ENCODE measurements at regions not wholly inside any gene's neighbourhood (a gene's known extent, or its start where the extent isn't known, plus 50 kb on each side); places are given as distances from the start of the nearest gene placed in this dataset.

DNA sequence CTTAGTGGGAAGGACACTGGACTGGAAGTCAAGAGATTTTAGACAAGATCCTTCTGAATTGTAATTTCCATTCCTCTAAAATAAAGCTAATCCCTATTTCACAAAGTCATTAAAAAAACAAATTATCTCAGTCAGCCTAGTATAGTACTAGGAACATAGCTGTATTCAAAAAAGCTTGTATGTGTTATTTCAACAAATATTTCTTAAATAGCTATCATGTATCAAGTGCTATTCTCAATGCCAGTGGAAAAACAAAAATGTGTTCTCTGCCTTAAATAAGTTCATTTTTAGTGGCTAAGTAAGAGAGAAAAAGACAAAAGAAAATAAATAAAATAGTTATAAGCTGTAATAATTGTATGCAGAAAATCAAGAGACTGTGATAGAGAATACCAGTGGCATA lies 541.8 kb upstream of the CDH2 start:
- no peaks in the 10 kb centered on the region for H3K36me3 ChIP-seq
- no peak overlapping the region for H3K27ac ChIP-seq
- TF ChIP-seq, protein P1, sequence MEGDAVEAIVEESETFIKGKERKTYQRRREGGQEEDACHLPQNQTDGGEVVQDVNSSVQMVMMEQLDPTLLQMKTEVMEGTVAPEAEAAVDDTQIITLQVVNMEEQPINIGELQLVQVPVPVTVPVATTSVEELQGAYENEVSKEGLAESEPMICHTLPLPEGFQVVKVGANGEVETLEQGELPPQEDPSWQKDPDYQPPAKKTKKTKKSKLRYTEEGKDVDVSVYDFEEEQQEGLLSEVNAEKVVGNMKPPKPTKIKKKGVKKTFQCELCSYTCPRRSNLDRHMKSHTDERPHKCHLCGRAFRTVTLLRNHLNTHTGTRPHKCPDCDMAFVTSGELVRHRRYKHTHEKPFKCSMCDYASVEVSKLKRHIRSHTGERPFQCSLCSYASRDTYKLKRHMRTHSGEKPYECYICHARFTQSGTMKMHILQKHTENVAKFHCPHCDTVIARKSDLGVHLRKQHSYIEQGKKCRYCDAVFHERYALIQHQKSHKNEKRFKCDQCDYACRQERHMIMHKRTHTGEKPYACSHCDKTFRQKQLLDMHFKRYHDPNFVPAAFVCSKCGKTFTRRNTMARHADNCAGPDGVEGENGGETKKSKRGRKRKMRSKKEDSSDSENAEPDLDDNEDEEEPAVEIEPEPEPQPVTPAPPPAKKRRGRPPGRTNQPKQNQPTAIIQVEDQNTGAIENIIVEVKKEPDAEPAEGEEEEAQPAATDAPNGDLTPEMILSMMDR (IDR thresholded peaks at IDR 0.05) = no peak
- no peak overlapping the region for H3K9ac ChIP-seq (ENCODE audit: low read depth in 2 of 2, low read length in 2 of 2)
- no peaks in the 10 kb centered on the region for H3K27me3 ChIP-seq
- no peak overlapping the region for H3K4me3 ChIP-seq
- H3K4me1 ChIP-seq = no peaks in the 10 kb centered on the region
- intact Hi-C loops (cut with DNase I) = no loop called here
- no peak for DNase-seq
- H3K9me3 ChIP-seq = no peaks in the 10 kb centered on the region

DNA sequence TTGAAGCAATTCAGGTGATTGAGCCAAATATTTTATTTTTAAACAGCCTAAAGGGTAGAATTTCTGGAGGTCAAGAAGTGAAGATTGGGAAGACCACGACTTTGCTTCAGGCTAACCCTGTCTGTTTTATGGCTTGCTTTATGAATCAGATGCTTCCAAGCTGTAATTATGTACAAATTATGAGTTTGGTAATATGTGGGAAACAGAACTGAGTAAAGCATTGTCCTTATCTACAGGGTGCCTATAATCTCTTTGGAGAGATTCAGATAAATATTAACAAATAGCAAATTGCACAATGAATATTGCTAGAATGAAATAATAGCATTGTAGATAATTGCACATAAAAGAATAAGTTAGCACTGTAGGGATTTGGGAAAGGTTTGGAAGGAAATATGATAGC lies 539.4 kb upstream of the CDH2 start:
- H3K9ac ChIP-seq (ENCODE audit: low read depth in 2 of 2, low read length in 2 of 2) = no peak overlapping the region
- H3K27ac ChIP-seq = no peak overlapping the region
- intact Hi-C loops (cut with DNase I) = no loop called here
- TF ChIP-seq, protein P1 (IDR thresholded peaks at IDR 0.05) = no peak
- H3K4me1 ChIP-seq = no peaks in the 10 kb centered on the region
- no peaks in the 10 kb centered on the region for H3K36me3 ChIP-seq
- DNase-seq = no peak
- no peaks in the 10 kb centered on the region for H3K9me3 ChIP-seq
- H3K4me3 ChIP-seq = no peak overlapping the region
- no peaks in the 10 kb centered on the region for H3K27me3 ChIP-seq

DNA sequence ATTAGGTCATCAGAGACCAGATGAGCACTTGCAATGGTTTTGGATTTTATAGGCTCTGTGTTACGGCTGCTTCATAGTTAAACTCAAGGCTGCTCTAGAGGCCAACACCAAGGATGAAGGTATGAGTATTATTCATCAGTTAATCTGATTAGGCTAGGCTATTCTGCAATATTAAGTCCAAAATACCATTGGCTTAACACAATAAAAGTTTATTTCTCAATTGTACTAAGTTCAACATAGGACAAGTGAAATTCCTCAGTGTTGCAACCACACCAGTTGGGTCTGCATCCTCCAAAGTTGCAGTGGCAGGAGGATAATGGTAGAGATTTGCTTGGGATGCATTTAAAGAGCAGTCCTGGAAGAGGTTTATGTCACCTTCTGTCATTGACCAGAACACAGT lies 538.3 kb upstream of the CDH2 start:
- H3K27me3 ChIP-seq = no peaks in the 10 kb centered on the region
- H3K9ac ChIP-seq (ENCODE audit: low read depth in 2 of 2, low read length in 2 of 2) = no peak overlapping the region
- no peaks in the 10 kb centered on the region for H3K36me3 ChIP-seq
- no peaks in the 10 kb centered on the region for H3K9me3 ChIP-seq
- no peaks in the 10 kb centered on the region for H3K4me1 ChIP-seq
- TF ChIP-seq, protein P1 (IDR thresholded peaks at IDR 0.05) = no peak
- H3K4me3 ChIP-seq = no peak overlapping the region
- no peak overlapping the region for H3K27ac ChIP-seq
- DNase-seq = no peak
- intact Hi-C loops (cut with DNase I) = no loop called here

DNA sequence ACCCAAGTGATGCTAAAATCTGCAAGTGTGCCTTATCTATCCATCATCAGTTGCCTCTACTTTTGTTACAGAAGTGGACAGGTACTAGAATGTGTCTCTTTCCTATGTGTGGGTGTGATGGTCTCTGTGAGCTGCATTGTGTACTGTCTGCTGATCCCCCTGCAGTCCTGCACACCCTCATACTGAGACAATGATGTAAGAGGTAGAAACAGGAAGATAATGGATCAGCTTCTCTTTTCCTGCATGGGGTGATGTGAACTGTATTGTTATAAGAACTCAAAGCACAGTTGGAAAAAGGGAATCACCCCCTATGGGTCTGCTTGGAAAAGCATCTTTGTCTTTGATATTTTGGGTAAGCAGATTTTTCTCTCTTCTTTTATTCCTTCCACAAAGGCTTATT lies 537.6 kb upstream of the CDH2 start:
- H3K36me3 ChIP-seq = no peaks in the 10 kb centered on the region
- H3K4me3 ChIP-seq = no peak overlapping the region
- no peaks in the 10 kb centered on the region for H3K9me3 ChIP-seq
- H3K4me1 ChIP-seq = no peaks in the 10 kb centered on the region
- no peaks in the 10 kb centered on the region for H3K27me3 ChIP-seq
- H3K9ac ChIP-seq (ENCODE audit: low read depth in 2 of 2, low read length in 2 of 2) = no peak overlapping the region
- intact Hi-C loops (cut with DNase I) = no loop called here
- H3K27ac ChIP-seq = no peak overlapping the region
- DNase-seq = no peak
- TF ChIP-seq, protein P1 (IDR thresholded peaks at IDR 0.05) = no peak

DNA sequence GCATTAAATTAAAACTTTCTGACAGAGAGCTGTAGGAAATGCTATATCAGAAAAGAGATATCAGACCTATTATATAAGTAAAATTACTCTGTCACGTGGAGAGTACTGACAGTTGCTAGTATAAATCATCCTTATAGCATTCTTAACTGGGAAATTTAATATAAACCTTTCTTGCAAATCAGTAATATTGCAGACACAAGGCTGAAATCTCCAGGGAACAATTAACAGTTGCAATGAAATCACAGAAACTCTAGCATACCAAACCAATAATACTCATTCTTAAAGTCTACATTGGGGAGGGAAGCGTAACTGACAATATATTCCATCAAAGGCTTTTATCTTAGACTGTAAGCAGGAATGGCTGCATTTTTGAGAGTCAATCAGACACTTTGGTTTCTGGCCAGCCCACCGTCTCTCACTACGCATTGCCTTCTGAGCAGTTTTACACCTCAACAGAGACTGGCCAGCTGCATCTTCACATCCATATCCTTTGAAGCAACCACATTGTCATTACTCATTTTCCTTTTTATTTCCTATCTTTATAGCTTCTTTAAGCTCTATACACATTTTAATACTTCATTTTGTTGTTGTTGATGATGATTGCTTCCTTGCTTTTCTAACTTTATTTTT lies 536.0 kb upstream of the CDH2 start:
- no peak overlapping the region for H3K27ac ChIP-seq
- no peak overlapping the region for H3K4me3 ChIP-seq
- no peaks in the 10 kb centered on the region for H3K4me1 ChIP-seq
- DNase-seq = no peak
- intact Hi-C loops (cut with DNase I) = no loop called here
- H3K36me3 ChIP-seq = no peaks in the 10 kb centered on the region
- H3K27me3 ChIP-seq = no peaks in the 10 kb centered on the region
- no peaks in the 10 kb centered on the region for H3K9me3 ChIP-seq
- no peak overlapping the region for H3K9ac ChIP-seq (ENCODE audit: low read depth in 2 of 2, low read length in 2 of 2)
- TF ChIP-seq, protein P1 (IDR thresholded peaks at IDR 0.05) = no peak

All from colonic mucosa (tissue), 4 donors.